ENCODE measurements at regions not wholly inside any gene's neighbourhood (a gene's known extent, or its start where the extent isn't known, plus 50 kb on each side); places are given as distances from the start of the nearest gene placed in this dataset.

- no peak overlapping the region for H3K4me3 ChIP-seq
- FAIRE-seq (no peak), ATAC-seq (no peak), DNase-seq (ENCODE audit: low read depth, low spot score) (no peak)
- no peaks in the 10 kb centered on the region for H3K79me2 ChIP-seq (ENCODE audit: control insufficient read depth, insufficient read depth, low read length)
- H3K9ac ChIP-seq (ENCODE audit: control insufficient read depth, insufficient read depth, low read length) = no peak overlapping the region
- ChIA-PET RAD21 (ENCODE audit: unreplicated experiment) (interaction anchor here (0.5 kb wide), 1 partner anchor 519 kb away, joined by 6 read pairs; no protein-coding TSS in a partner anchor), CTCF (no interaction called here), POLR2A (no interaction called here), SMC1A (ENCODE audit: uncharacterized antibody, unreplicated experiment) (no interaction called here)
- H3K9me3 ChIP-seq (replicated peaks; ENCODE audit: control insufficient read depth, insufficient read depth, low read length) = no peaks in the 10 kb centered on the region
- H3K4me1 ChIP-seq (ENCODE audit: control insufficient read depth, insufficient read depth, low read length) = no peaks in the 10 kb centered on the region
- H3K27me3 ChIP-seq (replicated peaks in 1 of 2; ENCODE audit: control insufficient read depth in 2 of 2, insufficient read depth in 2 of 2, low read length in 1 of 2) = no peaks in the 10 kb centered on the region
- no TSS peak for BruUV-seq (replicated peaks)
- in situ Hi-C loops (cut with MboI) = no loop called here
- no peak overlapping the region for H3K4me2 ChIP-seq (ENCODE audit: control insufficient read depth, insufficient read depth)
- H4K20me1 ChIP-seq (ENCODE audit: control insufficient read depth, insufficient read depth) = no peaks in the 10 kb centered on the region
- TF ChIP-seq NKRF (conservative IDR thresholded peaks at IDR 0.05) (no peak), CUX1 (IDR thresholded peaks at IDR 0.05; ENCODE audit: insufficient replicate concordance, low read depth, low read length) (no peak), PAX8 (IDR thresholded peaks at IDR 0.05) (no peak), ZBTB33 (IDR thresholded peaks at IDR 0.05) (no peak), ATF3 (IDR thresholded peaks at IDR 0.05; ENCODE audit: borderline replicate concordance, extremely low read depth, low read depth, low read length) (no peak), TCF7 (IDR thresholded peaks at IDR 0.05; ENCODE audit: borderline replicate concordance) (no peak)
- no peak overlapping the region for H2AFZ ChIP-seq (ENCODE audit: control insufficient read depth, low read depth, low read length)
- H3K27ac ChIP-seq (ENCODE audit: control insufficient read depth, insufficient read depth) = no peak overlapping the region
- H3K36me3 ChIP-seq (ENCODE audit: control insufficient read depth in 2 of 2, insufficient read depth in 2 of 2, low read length in 1 of 2) = no peaks in the 10 kb centered on the region
- intact Hi-C loops (cut with micrococcal nuclease; ENCODE audit: unreplicated experiment) = no loop called here
- WGBS (ENCODE audit: insufficient coverage, insufficient replicate concordance, low lambda C conversion rate, missing lambda C conversion rate) = 29% methylated on average over 4 of the region's 4 CpGs
These were observed 239.3 kb downstream of the GLI2 start for GRCh38 chr2:120974950-120975349.
